A549 (cell line): ENCODE measurements at regions not wholly inside any gene's neighbourhood (a gene's known extent, or its start where the extent isn't known, plus 50 kb on each side); places are given as distances from the start of the nearest gene placed in this dataset.

Experiments
- BHLHE40 ChIP-seq: IDR thresholded peaks from 2 replicates; pipeline ENCODE4 v1.6.1; 2012; ENCODE audit warnings: low read depth, low read length, inconsistent platforms
- RFX5 ChIP-seq: fragments of 450-650 bp; IDR thresholded peaks from 2 replicates; pipeline ENCODE4 v1.7.1; 2014; ENCODE audit warnings: antibody characterized with exemption, mild to moderate bottlenecking, moderate library complexity
- TF ChIP-seq, protein P1 (sequence below): fragments of >200 bp; sonication (Bioruptor Twin); formaldehyde crosslinking; IDR thresholded peaks from 3 replicates; pipeline ENCODE4 v1.6.1; 2016
- TF ChIP-seq, protein P2 (sequence below): fragments of >200 bp; sonication (Bioruptor Twin); formaldehyde crosslinking; IDR thresholded peaks from 3 replicates; pipeline ENCODE4 v1.5.1; 2016
- TF ChIP-seq, protein P3 (sequence below): fragments of 200-600 bp; sonication (generic); IDR thresholded peaks from 2 replicates; pipeline ENCODE4 v1.6.1; 2016; ENCODE audit warnings: antibody characterized with exemption, mild to moderate bottlenecking, moderate library complexity

DNA sequence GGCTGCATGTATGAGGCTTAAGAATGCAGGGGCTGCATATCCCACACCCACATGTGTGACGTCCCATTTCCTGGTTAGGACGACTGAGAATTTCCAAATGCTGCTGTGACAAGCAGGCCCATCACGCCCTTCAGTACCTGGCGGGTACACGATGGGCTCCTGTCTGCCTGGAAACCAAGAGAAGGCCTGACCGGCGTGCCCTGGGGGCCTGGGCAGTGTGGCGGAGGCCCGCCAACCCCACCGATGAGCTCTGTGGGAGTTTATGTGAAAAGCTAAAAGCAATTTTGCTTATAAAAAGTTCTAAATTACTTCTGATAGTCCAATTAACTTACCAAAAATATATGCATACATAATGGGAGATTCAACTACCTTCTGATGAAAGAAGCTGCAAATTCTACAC is 837.3 kb downstream of the GALR1 start:
- TF ChIP-seq, protein P1, sequence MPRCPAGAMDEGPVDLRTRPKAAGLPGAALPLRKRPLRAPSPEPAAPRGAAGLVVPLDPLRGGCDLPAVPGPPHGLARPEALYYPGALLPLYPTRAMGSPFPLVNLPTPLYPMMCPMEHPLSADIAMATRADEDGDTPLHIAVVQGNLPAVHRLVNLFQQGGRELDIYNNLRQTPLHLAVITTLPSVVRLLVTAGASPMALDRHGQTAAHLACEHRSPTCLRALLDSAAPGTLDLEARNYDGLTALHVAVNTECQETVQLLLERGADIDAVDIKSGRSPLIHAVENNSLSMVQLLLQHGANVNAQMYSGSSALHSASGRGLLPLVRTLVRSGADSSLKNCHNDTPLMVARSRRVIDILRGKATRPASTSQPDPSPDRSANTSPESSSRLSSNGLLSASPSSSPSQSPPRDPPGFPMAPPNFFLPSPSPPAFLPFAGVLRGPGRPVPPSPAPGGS, result no peak
- TF ChIP-seq, protein P2, sequence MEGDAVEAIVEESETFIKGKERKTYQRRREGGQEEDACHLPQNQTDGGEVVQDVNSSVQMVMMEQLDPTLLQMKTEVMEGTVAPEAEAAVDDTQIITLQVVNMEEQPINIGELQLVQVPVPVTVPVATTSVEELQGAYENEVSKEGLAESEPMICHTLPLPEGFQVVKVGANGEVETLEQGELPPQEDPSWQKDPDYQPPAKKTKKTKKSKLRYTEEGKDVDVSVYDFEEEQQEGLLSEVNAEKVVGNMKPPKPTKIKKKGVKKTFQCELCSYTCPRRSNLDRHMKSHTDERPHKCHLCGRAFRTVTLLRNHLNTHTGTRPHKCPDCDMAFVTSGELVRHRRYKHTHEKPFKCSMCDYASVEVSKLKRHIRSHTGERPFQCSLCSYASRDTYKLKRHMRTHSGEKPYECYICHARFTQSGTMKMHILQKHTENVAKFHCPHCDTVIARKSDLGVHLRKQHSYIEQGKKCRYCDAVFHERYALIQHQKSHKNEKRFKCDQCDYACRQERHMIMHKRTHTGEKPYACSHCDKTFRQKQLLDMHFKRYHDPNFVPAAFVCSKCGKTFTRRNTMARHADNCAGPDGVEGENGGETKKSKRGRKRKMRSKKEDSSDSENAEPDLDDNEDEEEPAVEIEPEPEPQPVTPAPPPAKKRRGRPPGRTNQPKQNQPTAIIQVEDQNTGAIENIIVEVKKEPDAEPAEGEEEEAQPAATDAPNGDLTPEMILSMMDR, result no peak
- TF ChIP-seq RFX5 (no peak), BHLHE40 (no peak)
- TF ChIP-seq, protein P3, sequence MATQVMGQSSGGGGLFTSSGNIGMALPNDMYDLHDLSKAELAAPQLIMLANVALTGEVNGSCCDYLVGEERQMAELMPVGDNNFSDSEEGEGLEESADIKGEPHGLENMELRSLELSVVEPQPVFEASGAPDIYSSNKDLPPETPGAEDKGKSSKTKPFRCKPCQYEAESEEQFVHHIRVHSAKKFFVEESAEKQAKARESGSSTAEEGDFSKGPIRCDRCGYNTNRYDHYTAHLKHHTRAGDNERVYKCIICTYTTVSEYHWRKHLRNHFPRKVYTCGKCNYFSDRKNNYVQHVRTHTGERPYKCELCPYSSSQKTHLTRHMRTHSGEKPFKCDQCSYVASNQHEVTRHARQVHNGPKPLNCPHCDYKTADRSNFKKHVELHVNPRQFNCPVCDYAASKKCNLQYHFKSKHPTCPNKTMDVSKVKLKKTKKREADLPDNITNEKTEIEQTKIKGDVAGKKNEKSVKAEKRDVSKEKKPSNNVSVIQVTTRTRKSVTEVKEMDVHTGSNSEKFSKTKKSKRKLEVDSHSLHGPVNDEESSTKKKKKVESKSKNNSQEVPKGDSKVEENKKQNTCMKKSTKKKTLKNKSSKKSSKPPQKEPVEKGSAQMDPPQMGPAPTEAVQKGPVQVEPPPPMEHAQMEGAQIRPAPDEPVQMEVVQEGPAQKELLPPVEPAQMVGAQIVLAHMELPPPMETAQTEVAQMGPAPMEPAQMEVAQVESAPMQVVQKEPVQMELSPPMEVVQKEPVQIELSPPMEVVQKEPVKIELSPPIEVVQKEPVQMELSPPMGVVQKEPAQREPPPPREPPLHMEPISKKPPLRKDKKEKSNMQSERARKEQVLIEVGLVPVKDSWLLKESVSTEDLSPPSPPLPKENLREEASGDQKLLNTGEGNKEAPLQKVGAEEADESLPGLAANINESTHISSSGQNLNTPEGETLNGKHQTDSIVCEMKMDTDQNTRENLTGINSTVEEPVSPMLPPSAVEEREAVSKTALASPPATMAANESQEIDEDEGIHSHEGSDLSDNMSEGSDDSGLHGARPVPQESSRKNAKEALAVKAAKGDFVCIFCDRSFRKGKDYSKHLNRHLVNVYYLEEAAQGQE, result no peak
